ENCODE measurements at regions not wholly inside any gene's neighbourhood (a gene's known extent, or its start where the extent isn't known, plus 50 kb on each side); places are given as distances from the start of the nearest gene placed in this dataset.

- no peak for DNase-seq (ENCODE audit: low spot score)
These were observed 278.3 kb downstream of the UQCRFS1 start for GRCh38 chr19:28934631-28935030.

- no peak for DNase-seq (ENCODE audit: low spot score)
These were observed 279.9 kb downstream of the UQCRFS1 start for GRCh38 chr19:28933039-28933438.

- no peak for DNase-seq (ENCODE audit: low spot score)
These were observed 280.5 kb downstream of the UQCRFS1 start for GRCh38 chr19:28932446-28932845.

GRCh38 chr19:28929006-28929405 lies 283.9 kb downstream of the UQCRFS1 start:
- no peak for DNase-seq (ENCODE audit: low spot score)

- no peak for DNase-seq (ENCODE audit: low spot score)
These were observed 285.5 kb downstream of the UQCRFS1 start for GRCh38 chr19:28927456-28927855.

GRCh38 chr19:28920269-28921066 lies 292.5 kb downstream of the UQCRFS1 start:
- no peak for DNase-seq (ENCODE audit: low spot score)

DNA sequence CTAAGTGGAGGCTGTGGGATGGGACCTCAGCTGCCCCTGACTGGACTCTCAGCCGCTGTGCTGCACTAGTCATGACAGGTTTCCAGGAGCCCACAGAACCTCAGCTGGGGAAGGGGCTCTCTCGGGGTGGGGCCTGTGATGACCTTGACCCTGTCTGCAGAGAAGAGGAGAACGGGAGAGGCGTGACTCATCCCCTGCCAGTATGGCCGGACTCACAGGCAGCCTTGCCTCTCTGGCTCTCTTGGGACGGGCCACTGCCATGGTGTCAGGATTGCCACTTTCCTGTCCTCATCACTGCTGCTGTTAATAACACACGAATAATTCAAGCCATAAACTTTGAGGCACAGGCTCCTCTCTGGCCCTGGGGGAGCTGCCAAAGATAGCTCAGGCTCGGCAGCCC lies 295.3 kb downstream of the UQCRFS1 start:
- DNase-seq (ENCODE audit: low spot score), result no peak

- no peak for DNase-seq (ENCODE audit: low spot score)
These were observed 297.1 kb downstream of the UQCRFS1 start for GRCh38 chr19:28915737-28916460.

DNA sequence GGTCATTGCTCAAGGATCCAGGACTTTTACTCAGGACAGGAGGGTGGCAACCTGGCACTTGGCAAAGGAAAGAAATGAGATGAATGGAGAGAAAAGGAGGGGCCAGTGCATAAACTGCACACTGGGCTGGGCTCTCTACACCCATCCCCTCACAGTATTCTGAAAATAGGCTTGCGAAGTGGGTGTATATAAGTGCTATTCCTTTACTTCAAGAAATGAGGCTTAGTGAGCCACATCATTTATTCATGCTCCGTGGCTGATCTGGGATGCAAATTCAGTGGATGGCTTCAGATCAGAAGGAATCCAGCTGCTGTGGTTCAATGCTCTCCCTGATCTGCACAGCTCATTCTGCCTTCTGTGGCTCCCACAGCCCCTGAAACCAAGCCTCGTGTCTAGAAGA lies 297.7 kb downstream of the UQCRFS1 start:
- no peak for DNase-seq (ENCODE audit: low spot score)

GRCh38 chr19:28914173-28914572 lies 298.8 kb downstream of the UQCRFS1 start:
- DNase-seq (ENCODE audit: low spot score), result no peak

- DNase-seq (ENCODE audit: low spot score), result no peak
These were observed 299.3 kb downstream of the UQCRFS1 start for GRCh38 chr19:28913626-28914025.

- DNase-seq (ENCODE audit: low spot score), result no peak
These were observed 304.0 kb downstream of the UQCRFS1 start for GRCh38 chr19:28908941-28909340.

DNA sequence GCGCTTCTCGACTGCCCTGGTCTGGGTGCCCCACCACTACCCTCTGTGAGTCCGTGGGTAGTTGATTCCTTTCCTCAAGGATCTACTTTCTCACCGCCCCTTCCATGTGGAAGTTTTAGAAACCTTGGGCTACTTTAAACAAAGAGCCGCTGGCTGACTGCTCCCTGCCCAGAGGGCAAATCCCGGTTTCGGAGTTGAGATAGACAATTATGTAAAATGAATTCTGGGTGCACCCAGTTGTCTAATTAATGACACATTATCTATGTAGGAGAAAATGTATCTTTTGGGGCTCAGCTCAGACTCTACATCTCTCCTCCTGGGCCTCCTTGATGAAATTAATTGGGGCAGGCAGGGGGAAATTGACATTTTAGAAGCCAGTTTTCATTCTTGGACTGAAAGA lies 305.4 kb downstream of the UQCRFS1 start:
- DNase-seq (ENCODE audit: low spot score), result no peak

GRCh38 chr19:28905996-28906395 lies 307.0 kb downstream of the UQCRFS1 start:
- no peak for DNase-seq (ENCODE audit: low spot score)

DNA sequence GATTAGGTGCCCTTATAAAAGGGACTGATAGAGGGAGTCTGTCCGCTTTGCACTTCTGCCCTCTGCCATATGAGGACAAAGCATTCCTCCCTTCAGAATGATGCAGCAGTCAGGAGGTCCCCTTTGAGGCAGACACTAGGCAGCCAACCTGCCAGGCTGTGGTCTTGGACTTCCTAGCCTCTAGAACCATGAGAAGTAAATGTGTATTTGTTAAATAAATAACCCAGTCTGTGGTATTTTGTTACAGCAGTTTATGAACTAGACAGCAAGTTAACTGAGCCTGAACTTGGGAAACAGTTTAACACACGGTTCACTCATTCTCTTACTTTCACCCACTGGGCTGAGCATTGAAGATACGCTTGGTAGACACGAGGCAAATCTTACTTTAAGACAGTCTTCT lies 313.2 kb downstream of the UQCRFS1 start:
- no peak for DNase-seq (ENCODE audit: low spot score)

DNA sequence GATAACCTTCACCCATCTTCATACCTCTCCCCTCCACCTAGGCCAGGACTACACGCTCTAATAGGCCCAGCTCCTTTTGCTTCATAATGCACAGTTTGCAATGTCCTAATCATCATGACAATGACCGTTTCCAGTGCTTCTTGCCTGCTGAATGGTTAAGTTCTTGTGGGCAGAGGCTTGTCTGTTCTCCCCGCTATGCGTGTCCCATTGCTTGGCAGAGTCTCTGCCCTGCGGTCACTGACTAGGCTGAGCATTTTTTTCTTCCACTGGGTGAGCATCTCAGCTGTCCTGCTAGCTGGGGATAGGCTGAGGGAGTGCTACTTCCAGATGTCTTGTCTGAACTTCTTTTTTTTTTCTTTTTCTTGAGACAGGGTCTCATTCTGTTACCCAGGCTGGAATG lies 314.7 kb downstream of the UQCRFS1 start:
- DNase-seq (ENCODE audit: low spot score), result no peak

DNA sequence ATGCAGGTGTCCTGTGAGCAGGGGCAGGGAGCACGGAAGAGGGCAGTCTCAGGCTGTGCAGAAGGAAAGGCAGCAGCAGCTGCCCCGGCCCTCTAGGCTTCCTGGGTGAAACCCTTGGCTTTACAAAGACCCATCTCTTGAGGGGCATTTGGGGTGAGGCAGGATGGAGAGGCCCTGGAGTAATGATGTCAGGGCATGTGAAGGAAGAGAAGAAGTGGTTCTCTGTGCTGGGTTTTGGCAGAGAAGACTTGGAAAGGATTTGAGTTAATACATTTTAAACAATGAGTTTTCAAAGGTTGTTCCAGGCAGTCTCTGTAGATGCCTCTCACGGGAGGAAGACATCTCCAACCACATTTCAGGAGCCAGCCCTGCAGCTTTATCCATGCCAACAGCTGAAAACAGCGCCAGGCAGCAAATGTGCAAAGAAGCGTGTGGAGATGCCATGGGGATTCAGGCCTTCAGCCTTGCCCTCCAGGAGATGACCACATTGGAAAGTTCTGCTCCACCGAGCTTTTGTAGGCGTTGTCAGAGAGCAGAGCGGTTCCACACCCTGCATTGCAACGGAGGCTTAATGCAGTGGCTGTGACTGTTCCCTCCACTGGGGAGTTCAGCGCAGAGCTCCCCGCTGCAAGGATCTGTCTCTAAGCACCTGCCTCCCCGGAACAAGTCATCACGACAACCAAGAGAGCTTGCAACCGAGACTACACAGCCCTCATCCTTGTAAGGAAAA lies 322.8 kb downstream of the UQCRFS1 start:
- DNase-seq (ENCODE audit: low spot score), result no peak

- DNase-seq (ENCODE audit: low spot score), result no peak
These were observed 324.9 kb downstream of the UQCRFS1 start for GRCh38 chr19:28887920-28888618.

GRCh38 chr19:28886708-28887107 lies 326.2 kb downstream of the UQCRFS1 start:
- no peak for DNase-seq (ENCODE audit: low spot score)

GRCh38 chr19:28885965-28886364 lies 327.0 kb downstream of the UQCRFS1 start:
- no peak for DNase-seq (ENCODE audit: low spot score)

DNA sequence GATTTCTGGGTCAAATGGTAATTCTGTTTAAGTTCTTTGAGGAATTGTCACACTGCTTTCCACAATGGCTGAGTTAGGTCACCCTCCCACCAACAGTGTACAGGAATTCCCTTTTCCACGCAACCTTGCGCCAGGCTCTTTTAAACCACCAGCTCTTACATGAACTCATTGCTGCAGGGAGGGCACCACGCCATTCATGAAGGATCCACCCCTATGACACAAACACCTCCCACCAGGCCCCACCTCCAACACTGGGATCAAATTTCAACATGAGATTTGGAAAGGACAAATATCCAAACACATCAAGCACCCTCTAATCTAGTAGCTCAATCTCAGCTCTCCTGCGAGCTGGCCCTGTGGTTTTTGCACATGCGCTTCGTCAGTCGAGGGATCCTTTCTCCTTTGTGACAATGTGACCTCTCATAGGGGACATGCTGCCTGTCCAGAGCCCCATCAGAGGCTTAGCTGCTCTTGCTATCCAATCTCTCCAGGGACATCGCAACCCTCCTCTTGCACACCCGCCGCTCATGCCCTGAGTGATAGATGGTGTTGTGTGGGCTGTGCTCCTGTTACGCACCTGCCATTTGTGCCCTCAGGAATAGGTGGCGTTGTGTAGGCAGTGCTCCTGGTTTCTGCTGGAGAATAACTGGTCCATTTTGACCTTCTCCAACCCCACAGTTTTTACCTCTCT lies 328.0 kb downstream of the UQCRFS1 start:
- DNase-seq (ENCODE audit: low spot score), result no peak

DNA sequence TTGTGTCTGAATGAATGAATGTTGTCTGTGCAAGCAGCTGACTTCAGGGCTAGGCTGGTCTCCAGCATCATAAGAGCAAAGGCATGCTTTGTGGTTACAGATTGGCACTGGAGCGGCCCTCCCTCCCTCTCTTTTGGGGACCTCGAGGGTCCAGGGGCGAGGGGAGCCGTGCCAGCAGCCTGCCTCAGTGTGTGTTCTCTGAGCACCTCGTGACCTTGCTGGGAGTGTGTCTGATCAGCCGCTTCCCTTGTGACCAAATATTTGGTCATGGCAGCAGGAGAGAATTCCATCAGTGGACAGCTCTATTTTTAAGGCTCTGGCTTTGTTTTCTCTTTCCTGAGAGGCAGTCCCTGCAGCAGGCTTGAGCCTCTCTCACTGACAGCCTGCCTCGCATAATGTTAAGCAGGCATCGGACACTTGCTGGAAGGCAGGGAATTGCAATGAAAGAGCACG lies 329.7 kb downstream of the UQCRFS1 start:
- no peak for DNase-seq (ENCODE audit: low spot score)
